Loucy (cell line): ENCODE measurements at regions not wholly inside any gene's neighbourhood (a gene's known extent, or its start where the extent isn't known, plus 50 kb on each side); places are given as distances from the start of the nearest gene placed in this dataset.

Source experiments
- H2AFZ ChIP-seq: fragments of 200-600 bp; sonication (generic); 2 replicates; pipeline ENCODE4 v1.6.0; 2016; ENCODE audit warnings: antibody characterized with exemption, mild to moderate bottlenecking, low read length, moderate library complexity
- H3F3A ChIP-seq: fragments of 200-600 bp; 2 replicates; pipeline ENCODE4 v1.6.0; 2016; ENCODE audit warnings: antibody characterized with exemption, low read depth, mild to moderate bottlenecking
- H3K27me3 ChIP-seq: fragments of 200-600 bp; sonication (generic); 2 replicates; pipeline ENCODE4 v1.6.1; 2014; ENCODE audit warnings: low read length, mild to moderate bottlenecking; ENCODE audit not compliant: insufficient read depth, poor library complexity, severe bottlenecking
- H3K36me3 ChIP-seq: fragments of 200-600 bp; sonication (generic); 2 replicates; pipeline ENCODE4 v1.6.1; 2016; ENCODE audit warnings: low read length; ENCODE audit not compliant: insufficient read depth
- H3K4me1 ChIP-seq: fragments of 200-600 bp; sonication (generic); 2 replicates; pipeline ENCODE4 v1.5.1; 2014; ENCODE audit warnings: low read length, mild to moderate bottlenecking; ENCODE audit not compliant: insufficient read depth, poor library complexity, severe bottlenecking
- H3K4me2 ChIP-seq: fragments of 200-600 bp; sonication (generic); 2 replicates; pipeline ENCODE4 v1.6.0; 2014; ENCODE audit warnings: antibody characterized with exemption, low read length, low read depth, mild to moderate bottlenecking; ENCODE audit not compliant: poor library complexity, severe bottlenecking
- H3K4me3 ChIP-seq: fragments of 200-600 bp; sonication (generic); 2 replicates; pipeline ENCODE4 v1.5.1; 2014; ENCODE audit warnings: low read length, mild to moderate bottlenecking, mixed read lengths; ENCODE audit not compliant: poor library complexity, severe bottlenecking
- H3K79me2 ChIP-seq: fragments of 200-600 bp; sonication (generic); 2 replicates; pipeline ENCODE4 v1.6.1; 2014; ENCODE audit warnings: low read length; ENCODE audit not compliant: insufficient read depth
- H3K9ac ChIP-seq: fragments of 200-600 bp; sonication (generic); 2 replicates; pipeline ENCODE4 v1.6.0; 2014; ENCODE audit warnings: mild to moderate bottlenecking, low read depth, low read length, moderate library complexity; ENCODE audit not compliant: poor library complexity, severe bottlenecking
- H3K9me2 ChIP-seq: fragments of 200-600 bp; sonication (generic); replicated peaks from 2 replicates; pipeline ENCODE4 v1.6.1; 2016; ENCODE audit warnings: low read depth, low read length, mixed read lengths
- H3K9me3 ChIP-seq: fragments of 200-600 bp; sonication (generic); 2 replicates; pipeline ENCODE4 v1.6.1; 2014; ENCODE audit warnings: mild to moderate bottlenecking, antibody characterized with exemption, low read length, low read depth; ENCODE audit not compliant: insufficient read depth
- H4K20me1 ChIP-seq: fragments of 200-600 bp; sonication (generic); 2 replicates; pipeline ENCODE4 v1.6.0; 2014; ENCODE audit warnings: antibody characterized with exemption, low read length, mild to moderate bottlenecking; ENCODE audit not compliant: insufficient read depth, poor library complexity, severe bottlenecking
- CTCF ChIP-seq: fragments of 200-600 bp; sonication (generic); conservative IDR thresholded peaks from 2 replicates; pipeline ENCODE4 v1.5.1; 2014; ENCODE audit warnings: mild to moderate bottlenecking, antibody characterized with exemption, low read length
- EZH2phosphoT487 ChIP-seq: fragments of 200-600 bp; IDR thresholded peaks from 2 replicates; pipeline ENCODE4 v1.6.1; 2018; ENCODE audit warnings: antibody characterized with exemption, mild to moderate bottlenecking, moderate library complexity, borderline replicate concordance

DNA sequence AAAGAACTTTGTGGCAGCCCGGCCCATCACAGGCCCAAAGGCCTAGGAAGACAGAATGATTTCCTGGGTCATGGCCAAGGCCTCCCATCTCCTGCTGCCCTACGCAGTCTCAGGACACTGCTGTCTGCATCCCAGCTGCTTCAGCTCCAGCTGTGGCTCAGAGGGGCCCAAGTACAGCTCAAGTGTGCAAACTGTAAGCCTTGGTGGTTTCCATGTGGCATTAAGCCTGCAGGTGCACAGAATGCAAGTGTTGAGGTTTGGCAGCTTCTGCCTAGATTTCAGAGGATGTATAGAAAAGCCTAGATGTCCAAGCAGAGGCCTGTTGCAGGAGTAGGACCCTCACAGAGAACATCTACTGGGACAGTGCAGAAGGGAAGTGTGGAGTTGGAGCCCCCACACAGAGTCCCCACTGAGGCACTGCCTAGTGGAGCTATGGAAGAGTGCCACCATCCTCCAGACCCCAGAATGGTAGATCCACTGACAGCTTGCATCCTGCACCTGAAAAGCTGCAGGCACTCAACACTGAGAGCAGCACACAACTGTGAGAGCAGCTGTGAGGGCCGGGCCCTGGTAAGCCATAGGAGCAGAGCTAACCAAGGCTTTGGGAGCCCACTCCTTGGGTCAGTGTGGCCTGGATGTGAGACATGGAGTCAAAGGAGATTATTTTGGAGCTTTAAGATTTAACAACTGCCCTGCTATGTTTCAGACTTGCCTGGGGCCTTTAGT, 208.2 kb upstream of the CMC1 start:
- Histone ChIP-seq H3K79me2 (no peaks in the 10 kb centered on the region), H3K9ac (no peak overlapping the region), H3K27me3 (no peaks in the 10 kb centered on the region), H3K9me2 (no peaks in the 10 kb centered on the region), H3K36me3 (no peaks in the 10 kb centered on the region), H2AFZ (no peak overlapping the region), H3K4me2 (no peak overlapping the region), H4K20me1 (no peaks in the 10 kb centered on the region), H3K9me3 (peaks cover 5% of the 10 kb centered on the region; the same call in 1 of the 2 replicates), H3F3A (no peaks in the 10 kb centered on the region), H3K4me3 (no peak overlapping the region), H3K4me1 (no peaks in the 10 kb centered on the region)
- TF ChIP-seq EZH2phosphoT487 (no peak), CTCF (no peak)

GRCh38 chr3:28036599-28037575, 204.5 kb upstream of the CMC1 start:
- no peak for TF ChIP-seq CTCF
- no peak for TF ChIP-seq EZH2phosphoT487
- no peaks in the 10 kb centered on the region for H4K20me1 ChIP-seq
- no peak overlapping the region for H3K4me3 ChIP-seq
- H3K9me3 ChIP-seq: peaks cover 3% of the 10 kb centered on the region; the same call in 1 of the 2 replicates
- no peaks in the 10 kb centered on the region for H3K4me1 ChIP-seq
- no peaks in the 10 kb centered on the region for H3K27me3 ChIP-seq
- no peaks in the 10 kb centered on the region for H3K9me2 ChIP-seq
- H3K36me3 ChIP-seq: no peaks in the 10 kb centered on the region
- no peaks in the 10 kb centered on the region for H3F3A ChIP-seq
- H3K4me2 ChIP-seq: no peak overlapping the region
- no peak overlapping the region for H2AFZ ChIP-seq
- H3K79me2 ChIP-seq: no peaks in the 10 kb centered on the region
- H3K9ac ChIP-seq: no peak overlapping the region

DNA sequence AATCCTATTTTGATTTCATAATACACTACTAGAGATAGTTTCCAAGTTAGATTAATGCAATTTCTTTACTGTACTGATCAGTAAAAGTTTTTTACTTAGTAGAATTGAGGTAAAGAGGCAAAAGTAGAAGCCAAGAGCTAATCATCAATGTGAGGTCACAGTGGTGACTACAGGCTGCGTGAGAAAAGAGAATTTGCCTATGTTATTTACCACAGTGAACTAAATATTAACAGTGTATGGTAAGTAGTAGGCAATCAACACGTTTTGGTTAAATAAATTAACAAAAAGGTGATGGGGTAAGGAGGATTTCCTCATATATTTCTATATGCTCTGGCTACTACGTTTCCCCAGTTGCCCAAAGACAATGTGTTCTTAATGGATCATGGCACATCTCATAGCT, 202.2 kb upstream of the CMC1 start:
- Histone ChIP-seq H3K36me3 (no peaks in the 10 kb centered on the region), H3K27me3 (no peaks in the 10 kb centered on the region), H3K9me3 (no peaks in the 10 kb centered on the region), H3F3A (no peaks in the 10 kb centered on the region), H3K4me3 (no peak overlapping the region), H3K79me2 (no peaks in the 10 kb centered on the region), H3K4me2 (no peak overlapping the region), H4K20me1 (no peaks in the 10 kb centered on the region), H3K9me2 (no peaks in the 10 kb centered on the region), H2AFZ (no peak overlapping the region), H3K9ac (no peak overlapping the region), H3K4me1 (peaks cover 7% of the 10 kb centered on the region)
- no peak for TF ChIP-seq EZH2phosphoT487
